HG02970 (cell line): ENCODE measurements at regions not wholly inside any gene's neighbourhood (a gene's known extent, or its start where the extent isn't known, plus 50 kb on each side); places are given as distances from the start of the nearest gene placed in this dataset.

ENCODE experiments used
- ATAC-seq: cut with Tn5 transposase; IDR thresholded peaks from one replicate; pipeline ENCODE4 v1.9.1; 2021; ENCODE audit warnings: mild to moderate bottlenecking, moderate library complexity, moderate number of reproducible peaks; ENCODE audit not compliant: unreplicated experiment, low FRiP score

DNA sequence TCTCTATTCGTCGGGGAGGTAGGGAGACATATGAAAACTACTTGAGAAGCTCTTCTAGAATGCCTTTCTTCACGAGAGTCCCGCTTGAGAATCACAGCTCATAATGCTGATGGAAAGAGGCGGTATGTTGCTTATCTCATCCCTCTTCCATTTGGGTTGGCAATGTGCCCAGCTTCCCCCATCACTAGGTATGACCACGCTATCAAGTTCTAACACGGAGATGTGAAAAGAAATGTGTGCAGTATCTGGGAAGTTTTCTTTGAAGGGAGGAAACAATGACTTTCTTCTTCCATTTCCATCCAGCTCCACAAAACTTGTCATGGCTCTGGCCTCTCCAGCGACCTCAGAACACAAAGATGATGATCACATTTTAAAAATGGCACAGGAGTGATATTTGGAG is 742.4 kb downstream of the DCDC2C start:
- ATAC-seq, result no peak

DNA sequence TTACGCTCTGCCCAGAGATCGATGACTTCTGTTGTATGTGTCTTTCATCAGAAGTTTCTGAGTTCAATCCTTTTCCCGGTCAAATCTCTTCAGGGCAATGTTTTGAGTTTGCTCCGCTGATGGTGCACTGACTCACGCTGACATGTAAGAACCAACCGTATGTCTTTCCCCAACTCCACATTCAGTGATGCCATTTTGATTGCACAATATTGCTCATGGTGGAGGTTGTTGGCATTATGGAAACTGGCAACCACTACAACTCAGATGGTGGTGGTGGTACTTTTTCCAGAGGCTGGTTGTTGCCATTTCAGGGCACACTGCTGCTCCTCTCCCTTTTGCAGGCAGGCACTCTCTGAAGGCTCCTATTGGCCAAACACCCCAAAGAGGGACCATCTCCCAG is 751.5 kb downstream of the DCDC2C start:
- ATAC-seq, result no peak

DNA sequence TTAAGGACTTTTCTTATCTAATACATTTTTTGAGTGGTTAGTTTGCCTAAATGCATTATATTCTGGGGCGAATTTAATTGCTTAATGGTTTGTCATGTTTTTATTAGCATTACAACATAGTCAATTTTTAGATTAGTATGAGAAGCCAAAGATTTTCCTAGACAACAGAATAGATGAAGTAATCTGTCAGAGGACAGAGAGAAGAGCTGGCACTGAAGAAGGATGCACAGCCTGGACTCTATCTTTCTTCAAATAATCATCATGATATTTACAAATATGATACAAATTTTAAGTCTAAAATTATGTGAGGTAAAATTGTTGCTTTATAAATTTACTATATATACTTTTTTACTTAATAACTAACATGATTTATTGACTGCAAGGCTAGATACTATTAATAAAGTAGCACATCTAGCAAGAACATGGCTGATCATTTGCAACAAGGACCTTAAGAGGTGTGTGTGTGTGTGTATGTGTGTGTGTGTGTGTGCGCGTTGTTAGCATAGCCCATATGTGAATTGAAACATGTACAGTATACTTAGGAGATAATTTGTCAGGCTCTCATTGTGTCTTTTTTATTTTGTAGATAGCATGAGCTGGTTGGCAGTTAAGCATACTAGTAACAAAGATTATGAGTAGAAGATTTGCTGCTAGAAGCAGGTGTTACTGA is 752.2 kb downstream of the DCDC2C start:
- no peak for ATAC-seq

DNA sequence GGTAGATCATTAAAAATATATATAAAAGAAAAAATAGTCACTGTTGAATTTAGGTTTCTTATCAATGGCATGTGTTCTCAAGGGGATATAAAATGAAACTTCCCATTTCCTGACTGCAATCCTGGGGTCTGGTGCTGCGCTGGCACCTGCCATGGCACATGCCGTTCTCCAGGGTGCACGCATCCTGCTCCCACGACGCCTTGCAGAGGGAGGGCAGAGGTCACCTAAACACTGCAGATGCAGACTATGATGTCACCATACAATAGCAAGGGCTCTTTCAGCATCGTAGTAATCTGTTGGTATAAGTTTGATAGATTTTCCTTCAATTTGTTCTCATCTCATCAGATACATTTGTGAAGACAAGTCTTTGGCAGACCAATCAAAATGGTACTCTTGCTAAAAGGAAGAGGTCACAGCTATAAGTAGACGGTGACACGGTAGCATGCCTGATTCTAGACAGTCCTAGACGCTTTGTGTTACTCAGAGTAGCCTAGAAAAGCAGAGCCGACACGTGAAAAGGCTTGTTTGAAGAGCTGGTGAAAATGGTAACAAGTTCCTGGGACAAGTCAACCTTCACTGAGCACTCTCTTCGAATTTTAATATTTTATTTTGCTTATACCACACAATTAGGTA is 761.4 kb downstream of the DCDC2C start:
- no peak for ATAC-seq

DNA sequence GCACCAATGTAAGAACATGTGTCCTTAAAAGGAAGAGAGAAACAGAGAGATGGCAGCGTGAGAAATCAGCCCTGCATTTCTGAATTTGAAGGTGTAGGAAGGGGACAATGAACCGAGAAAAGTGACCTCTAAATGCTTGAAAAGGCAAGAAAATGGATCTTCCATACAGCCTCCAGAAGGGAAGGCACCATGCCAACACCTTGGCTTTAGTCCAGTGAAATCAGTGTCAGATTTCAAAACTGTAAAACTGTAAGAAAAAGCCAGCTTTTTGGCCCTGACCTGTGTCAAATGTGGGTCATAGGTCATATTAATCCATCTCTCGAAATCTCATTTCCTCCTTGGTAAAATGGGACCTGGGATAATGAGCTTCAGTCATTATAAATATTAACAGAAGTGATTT is 762.3 kb downstream of the DCDC2C start:
- ATAC-seq, result no peak

DNA sequence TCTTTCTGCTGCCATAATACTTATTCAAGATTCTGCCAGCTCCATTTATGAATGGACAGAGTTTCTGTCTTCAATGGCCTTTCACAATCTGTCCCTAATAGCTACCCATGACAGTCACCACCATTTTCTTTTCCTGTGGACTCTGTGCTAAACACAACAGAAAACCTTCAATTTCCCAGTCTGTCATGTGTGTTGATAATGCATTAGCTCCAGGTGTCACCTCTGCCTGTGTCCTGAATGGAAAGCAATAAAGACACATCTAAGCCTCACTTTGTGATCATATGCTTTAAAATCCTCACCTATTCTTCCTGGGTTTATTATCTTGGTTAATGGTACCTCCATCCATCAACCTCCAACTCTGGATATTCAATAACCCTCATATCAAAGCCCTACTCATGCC is 772.2 kb downstream of the DCDC2C start:
- no peak for ATAC-seq

DNA sequence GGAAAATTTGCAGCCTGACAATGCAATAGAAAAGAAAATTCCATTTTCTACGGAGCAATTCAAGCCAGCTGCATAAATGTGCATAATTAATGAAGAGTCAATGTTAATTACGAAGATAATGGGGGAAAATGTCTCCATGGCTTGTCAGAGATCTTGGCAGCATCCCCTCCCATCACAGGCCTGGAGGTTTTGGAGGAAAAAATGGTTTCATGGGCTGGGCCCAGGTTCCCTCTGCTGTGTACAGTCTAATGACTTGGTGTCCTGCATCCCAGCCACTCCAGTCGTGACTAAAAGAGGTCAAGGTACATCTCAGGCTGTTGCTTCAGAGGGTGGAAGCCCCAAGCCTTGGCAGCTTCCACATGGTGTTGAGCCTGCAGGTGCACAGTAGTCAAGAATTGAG is 779.7 kb downstream of the DCDC2C start:
- no peak for ATAC-seq

DNA sequence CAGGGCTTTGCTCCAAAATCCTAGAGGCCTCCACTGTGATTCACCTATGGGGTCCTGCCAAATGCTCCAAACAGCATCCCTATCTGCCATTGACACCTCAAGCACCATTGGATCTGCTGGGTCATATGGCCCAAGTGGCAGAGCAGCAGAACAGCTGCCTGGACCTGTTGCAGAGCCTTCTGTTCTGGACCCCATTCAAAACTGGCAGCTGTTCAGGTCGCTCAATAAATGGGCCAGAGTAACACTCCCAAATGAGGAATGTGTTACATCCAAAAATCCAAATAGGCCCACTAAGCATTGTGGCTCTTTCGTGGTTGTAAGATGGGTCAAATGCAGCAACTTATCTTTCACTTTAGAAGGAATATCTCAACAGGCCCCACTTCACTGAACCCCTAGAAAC is 783.6 kb downstream of the DCDC2C start:
- ATAC-seq, result no peak

DNA sequence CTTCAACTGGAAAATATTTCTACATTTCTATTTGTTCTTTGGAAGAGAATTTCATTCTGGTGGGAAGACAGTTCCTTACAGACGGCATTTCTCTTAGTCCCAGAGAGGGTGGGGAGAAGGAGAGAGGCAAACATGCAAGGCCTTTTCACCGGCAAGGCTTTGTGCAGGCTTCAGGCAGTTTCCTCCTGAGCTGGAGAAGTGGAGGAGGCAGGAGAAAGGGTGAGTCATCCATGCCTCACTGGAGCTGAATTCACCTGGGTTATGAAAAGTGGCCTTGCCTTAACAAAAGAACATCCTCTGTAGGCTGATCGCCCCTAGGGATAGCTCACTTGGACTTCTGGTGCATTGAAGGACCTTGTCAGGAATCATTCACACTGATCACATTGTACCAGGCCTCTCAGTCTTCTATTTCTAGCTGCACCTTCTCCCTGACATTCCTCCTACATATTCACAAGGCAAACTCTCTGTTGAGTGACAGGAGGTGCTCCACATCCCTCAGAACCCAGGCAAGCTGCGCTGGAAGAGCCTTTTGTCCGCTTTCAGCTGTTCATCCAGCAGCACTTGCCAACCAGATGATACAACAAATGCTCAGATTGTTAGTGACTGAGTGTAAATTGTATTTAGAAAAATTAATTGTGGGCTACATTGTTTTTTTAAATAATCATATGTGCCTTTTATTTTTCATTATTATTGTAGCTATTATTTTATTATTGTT is 796.1 kb downstream of the DCDC2C start:
- no peak for ATAC-seq

DNA sequence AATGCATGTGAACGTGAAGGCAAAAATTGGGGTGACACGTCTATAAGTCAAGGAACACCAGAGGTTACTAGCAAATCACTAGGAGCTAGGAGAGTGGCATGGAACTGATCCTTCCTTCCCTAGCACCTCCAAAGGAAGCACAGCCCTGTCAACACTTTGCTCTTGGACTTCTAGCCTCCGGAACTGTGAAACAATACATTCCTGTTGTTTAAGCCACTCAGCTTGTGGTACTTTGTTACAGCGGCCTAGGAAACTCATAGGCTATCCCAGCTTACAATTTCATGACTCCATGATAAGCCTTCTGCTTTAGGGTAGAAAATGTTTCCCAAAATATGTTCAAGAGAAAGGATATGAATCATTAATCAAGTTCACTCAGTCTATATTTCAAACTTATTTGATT is 798.1 kb downstream of the DCDC2C start:
- no peak for ATAC-seq

DNA sequence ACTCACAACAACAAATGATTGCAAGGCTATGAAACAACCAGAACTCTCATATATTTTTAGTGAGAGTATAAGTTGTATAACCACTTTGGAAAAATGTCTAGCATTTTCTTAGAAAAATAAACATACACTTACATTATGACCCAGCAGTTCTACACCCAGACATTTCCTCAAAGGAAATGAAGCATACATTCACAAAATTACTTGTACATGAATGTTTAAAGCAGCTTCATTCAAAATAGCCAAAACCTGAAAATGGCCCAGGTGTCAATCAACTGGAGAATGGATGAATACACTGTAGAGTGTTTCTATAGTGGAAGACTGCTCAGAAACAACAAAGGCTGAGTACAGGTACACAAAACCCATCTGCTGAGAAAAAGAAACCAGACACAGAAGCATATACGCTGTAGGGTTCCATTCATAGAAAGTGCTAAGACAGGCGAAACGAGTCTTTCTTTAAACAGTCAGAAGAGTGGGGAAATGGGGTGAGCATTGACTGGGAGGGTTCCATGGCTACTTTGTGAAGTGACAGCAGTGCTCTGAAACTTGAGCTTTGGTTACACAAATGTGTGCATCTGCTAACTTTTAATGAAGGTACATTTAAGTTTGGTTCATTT is 799.0 kb downstream of the DCDC2C start:
- ATAC-seq, result no peak

DNA sequence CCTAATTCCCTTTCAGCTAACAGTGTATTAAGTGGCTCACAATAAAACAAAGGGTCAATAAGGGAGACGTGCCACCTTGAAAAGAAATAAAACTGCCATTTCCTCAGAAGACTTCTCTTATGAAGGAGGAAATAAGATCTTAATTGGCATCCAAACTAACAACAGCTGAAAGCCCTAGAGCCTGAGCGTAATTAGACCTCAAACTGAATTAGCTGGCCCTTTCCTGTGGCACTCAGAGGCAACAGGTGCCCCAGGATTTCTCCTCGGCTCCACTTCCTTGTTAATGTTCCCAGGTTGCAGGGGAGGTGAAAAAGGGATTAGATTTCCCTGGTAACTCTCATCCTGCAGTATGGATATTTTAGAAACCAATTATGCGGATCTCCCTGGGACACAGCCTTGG is 804.3 kb downstream of the DCDC2C start:
- no peak for ATAC-seq

DNA sequence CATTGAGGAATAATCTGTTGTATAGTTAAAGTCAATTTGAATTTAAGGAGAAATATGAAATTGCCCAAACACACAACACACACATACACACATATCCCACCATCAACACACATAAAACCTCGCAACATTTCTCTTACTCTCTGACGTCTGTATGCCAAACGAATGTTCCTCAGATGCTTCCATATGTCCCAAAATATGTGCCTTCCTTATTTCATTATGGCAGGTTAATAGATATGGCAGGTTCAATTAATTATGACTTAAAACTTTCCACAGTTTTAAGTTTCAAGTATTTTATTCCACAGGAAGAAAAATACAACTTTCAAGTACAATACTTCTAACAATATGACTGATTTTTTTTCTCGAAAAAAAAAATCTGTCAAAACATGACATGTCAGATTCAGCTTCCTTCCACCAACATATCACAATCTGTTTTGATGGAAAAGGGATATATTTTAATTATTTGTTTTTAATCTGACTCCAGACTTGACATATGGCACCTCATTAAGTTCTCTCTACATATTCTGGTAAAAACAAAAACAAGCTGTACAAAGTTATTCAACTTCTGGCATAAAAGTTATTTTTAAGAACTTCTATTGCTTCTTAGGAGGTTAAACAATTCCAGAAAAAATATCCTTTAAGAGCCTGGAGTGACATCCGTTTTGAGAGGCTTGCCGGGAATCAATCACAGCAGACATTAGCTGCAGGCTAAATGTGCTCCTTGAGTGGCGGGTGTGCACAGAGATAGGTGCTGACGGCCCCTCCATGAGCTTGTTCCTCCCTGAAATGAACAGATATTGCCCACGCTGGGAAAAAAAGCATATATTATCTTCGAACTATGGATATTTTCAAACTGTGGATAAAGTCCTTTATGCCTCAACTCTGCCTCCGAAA is 812.7 kb downstream of the DCDC2C start:
- no peak for ATAC-seq

DNA sequence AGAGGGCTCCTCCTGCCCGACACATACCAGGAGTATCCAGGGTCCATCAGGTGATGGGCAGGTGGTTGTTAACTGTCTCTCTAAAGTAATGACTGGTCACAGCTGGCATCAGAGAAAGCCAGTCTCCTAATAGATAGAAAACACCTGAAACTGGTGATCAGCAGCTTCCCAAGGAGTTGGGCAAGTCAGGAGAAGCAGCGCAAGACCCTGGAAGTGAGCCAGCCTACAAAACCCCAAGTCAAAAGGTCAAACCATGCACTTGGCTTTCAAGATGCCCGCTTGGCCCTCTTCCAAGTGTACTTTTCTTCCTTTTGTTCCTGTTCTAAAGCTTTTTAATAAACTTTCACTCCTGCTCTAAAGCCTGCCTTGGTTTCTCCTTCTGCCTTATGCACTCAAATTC is 815.2 kb downstream of the DCDC2C start:
- no peak for ATAC-seq

DNA sequence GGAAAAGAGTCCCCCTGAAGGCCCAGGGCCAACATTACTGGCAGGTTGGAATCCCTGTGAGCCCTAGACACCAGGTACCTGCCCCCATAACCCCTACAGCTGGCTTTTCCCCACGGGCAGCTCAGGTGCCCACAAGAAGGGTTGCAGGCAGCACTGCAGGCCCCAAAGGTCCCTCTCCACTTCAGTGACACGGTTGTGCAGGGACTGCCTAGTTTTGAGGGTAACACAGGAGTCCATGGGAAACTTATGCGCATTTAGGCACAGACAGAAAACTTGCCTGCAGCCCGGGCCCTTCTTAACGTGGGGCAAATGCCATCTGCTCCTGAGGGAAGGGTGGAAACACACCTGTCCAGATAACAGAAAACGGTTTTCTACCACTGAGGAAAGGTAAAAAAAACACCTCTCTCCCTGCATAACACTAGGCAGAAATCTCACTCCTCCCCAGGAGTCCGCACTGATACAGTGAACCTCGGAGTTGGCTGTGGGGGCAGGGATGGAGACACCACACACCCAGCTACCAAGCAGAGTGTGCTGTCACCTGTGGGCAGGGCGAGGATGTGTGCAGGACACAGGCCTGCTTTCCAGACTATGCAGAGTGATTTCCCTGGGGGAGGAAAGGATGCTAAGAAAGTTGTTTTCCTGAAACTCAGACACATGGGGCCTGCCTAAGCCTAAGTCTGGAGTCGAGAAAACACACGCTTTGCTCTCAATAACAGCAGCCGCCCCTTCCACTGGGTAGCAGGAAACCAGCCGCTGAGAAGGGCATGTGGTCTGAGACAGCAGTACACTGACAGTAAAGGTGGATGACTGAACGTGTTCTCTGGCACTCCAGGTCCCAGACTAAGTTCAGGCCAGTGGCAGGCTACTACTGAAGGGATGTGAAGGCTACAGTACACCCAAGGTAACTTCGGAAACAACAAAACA is 819.4 kb downstream of the DCDC2C start:
- ATAC-seq, result no peak

DNA sequence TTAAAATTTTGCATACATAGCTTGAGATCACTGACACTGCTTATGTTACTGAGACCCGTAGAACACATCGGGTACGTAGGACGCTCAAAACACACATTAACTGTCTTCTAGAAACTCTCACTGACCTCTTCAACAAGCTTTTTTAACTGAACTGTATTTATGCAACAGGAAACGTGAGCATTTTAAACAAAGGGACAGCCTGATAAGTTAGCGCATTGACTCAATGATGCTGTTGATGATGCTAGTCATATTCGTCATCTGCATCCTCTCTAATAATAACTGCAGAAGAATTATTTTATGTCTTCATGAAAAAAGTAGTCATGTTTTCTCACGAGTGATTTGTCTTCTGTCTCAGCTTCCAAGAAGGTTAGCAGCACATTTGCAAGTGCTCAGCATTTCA is 824.0 kb downstream of the DCDC2C start:
- ATAC-seq, result no peak

DNA sequence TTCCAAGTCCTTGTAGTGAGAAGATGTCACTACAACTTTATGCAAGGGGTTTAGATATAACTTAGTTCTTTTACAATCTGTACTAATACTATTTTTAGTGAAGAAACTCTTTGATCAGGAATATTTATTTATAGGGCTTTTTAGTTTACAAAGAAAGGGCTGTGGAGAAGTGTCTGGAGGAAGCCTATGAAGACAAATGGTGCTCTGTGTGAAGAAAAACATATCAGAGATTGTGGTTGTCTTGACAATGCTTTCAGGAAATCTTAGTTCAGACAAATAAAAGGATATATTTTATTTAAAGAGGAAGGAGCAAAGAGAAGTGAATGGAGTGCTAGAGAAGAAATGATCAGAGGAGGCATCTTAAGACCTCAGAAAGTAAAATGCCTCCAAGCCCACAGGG is 824.9 kb downstream of the DCDC2C start:
- no peak for ATAC-seq

DNA sequence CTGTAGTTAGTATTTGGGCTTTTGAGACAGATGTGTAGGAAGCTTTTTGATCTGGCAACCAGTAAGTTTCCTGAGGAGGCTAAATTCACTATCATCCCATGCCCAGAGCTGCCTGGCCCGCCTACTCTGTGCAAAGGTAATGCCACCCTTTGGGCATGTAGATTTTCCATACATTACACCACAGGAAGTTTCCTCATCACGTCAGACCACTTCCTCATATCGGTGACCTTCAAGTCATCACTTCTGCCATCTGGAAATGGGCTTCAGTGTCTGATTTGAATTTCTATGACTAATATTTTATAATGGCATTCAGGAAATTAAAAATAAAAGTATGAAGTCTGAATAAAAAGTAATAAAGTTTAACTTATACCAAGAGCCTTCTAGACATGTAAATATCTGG is 825.4 kb downstream of the DCDC2C start:
- no peak for ATAC-seq

DNA sequence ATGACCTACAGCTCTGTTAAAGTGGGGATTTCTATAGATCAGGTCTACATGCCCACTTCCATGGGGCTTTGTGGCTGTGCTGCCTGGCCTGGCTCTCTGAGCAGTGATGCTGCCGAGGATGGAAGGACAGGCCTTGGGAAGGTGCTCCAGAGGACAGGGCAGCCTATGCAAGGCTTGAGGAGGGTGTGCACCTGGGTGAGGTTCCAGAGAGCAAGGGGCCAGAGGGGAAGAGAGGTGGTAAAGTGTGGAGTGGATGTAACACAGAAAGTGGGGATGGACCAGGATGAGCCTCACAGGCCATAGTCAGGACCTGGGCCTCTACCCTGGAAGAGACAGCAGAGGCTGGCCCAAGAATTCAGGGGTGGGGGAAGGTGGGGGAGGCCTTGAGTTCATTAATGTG is 826.4 kb downstream of the DCDC2C start:
- no peak for ATAC-seq

DNA sequence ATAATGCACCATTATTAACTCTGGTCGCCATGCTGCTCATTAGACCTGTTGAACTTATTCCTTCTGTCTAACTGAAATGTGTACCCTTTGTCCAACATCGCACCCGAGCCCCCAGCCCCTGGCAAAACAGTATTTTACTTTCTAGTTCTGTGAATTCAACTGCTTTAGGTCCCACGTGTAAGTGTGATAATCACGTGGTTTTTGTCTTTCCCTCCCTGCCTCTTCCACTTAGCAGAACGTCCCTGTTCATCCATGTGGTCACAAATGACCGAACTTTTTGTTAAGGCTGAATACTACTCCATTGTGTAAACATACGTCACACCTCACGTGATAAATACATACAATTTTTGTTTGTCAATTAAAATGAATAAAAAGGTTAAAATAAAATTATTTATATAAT is 826.9 kb downstream of the DCDC2C start:
- ATAC-seq, result no peak
